ENCODE measurements at regions not wholly inside any gene's neighbourhood (a gene's known extent, or its start where the extent isn't known, plus 50 kb on each side); places are given as distances from the start of the nearest gene placed in this dataset.
"Not testable (repeated sequence)": the region's sequence is repeated elsewhere in the genome, so short reads cannot be mapped to it uniquely, and the experiment has no call there.

DNA sequence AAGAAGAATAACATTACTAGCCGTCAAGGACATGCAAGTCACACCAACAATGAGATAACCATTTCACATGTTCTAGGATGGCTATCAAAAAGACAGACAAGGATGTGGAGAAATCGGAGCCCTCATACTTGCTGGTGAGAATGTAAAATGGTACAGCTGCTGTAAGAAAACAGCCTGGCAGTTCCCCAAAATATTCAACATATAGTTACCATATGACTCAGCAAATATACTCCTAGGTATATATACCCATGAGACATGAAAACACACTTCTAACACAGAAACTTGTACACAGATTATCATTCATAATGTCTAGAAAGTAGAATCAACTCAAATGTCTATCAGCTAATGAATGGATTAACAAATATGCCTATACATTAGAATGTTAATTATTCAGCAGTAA, 105.4 kb upstream of the PCAT7 start:
- H3K9ac ChIP-seq (ENCODE audit: control insufficient read depth, extremely low read depth, insufficient read depth, low read length), result no peak overlapping the region
- no peaks in the 10 kb centered on the region for H3K27me3 ChIP-seq (ENCODE audit: control insufficient read depth, extremely low read depth, insufficient read depth, low read length)
- dilution Hi-C loops (cut with MboI; ENCODE audit: extremely low pct_ligation_motif_present, low sequenced_read_pairs), result no loop called here
- H2AFZ ChIP-seq (ENCODE audit: control insufficient read depth, low read length), result no peak overlapping the region
- TF ChIP-seq, protein P1, sequence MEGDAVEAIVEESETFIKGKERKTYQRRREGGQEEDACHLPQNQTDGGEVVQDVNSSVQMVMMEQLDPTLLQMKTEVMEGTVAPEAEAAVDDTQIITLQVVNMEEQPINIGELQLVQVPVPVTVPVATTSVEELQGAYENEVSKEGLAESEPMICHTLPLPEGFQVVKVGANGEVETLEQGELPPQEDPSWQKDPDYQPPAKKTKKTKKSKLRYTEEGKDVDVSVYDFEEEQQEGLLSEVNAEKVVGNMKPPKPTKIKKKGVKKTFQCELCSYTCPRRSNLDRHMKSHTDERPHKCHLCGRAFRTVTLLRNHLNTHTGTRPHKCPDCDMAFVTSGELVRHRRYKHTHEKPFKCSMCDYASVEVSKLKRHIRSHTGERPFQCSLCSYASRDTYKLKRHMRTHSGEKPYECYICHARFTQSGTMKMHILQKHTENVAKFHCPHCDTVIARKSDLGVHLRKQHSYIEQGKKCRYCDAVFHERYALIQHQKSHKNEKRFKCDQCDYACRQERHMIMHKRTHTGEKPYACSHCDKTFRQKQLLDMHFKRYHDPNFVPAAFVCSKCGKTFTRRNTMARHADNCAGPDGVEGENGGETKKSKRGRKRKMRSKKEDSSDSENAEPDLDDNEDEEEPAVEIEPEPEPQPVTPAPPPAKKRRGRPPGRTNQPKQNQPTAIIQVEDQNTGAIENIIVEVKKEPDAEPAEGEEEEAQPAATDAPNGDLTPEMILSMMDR (optimal IDR thresholded peaks at IDR 0.05 in 1 of 3, IDR thresholded peaks at IDR 0.05 in 1 of 3, conservative IDR thresholded peaks at IDR 0.05 in 1 of 3; ENCODE audit: extremely low read depth in 1 of 3, insufficient read depth in 2 of 3, low read length in 3 of 3), result no peak
- TF ChIP-seq EZH2 (IDR thresholded peaks at IDR 0.05; ENCODE audit: low read length), result no peak
- FAIRE-seq (no peak), DNase-seq (ENCODE audit: low read depth, low spot score) (no peak)
- H3K4me2 ChIP-seq (ENCODE audit: control insufficient read depth, extremely low read depth, insufficient read depth, low read depth, low read length), result no peak overlapping the region
- peaks cover 12 to 31% of the 10 kb centered on the region in 2 experiments for H3K36me3 ChIP-seq (ENCODE audit: control insufficient read depth in 2 of 2, extremely low read depth in 1 of 2, insufficient read depth in 2 of 2, low read length in 2 of 2)
- H3K9me1 ChIP-seq (ENCODE audit: control insufficient read depth, extremely low read depth, insufficient read depth, low read length), result no peaks in the 10 kb centered on the region
- H3K4me3 ChIP-seq (ENCODE audit: control insufficient read depth in 2 of 3, extremely low read depth in 1 of 3, insufficient read depth in 2 of 3, low read depth in 1 of 3, low read length in 3 of 3), result no peak overlapping the region
- no peak overlapping the region for H3K27ac ChIP-seq (ENCODE audit: control insufficient read depth, insufficient read depth, low read length)
- peaks cover 4% of the 10 kb centered on the region for H4K20me1 ChIP-seq (ENCODE audit: control insufficient read depth, extremely low read depth, insufficient read depth, low read length)
- peaks cover 3% of the 10 kb centered on the region for H3K79me2 ChIP-seq (ENCODE audit: control insufficient read depth, insufficient read depth, low read length)
- no peaks in the 10 kb centered on the region for H3K4me1 ChIP-seq (ENCODE audit: control insufficient read depth, extremely low read depth, insufficient read depth, low read length)
- H3K9me3 ChIP-seq (ENCODE audit: control insufficient read depth, low read depth, low read length), result no peaks in the 10 kb centered on the region

DNA sequence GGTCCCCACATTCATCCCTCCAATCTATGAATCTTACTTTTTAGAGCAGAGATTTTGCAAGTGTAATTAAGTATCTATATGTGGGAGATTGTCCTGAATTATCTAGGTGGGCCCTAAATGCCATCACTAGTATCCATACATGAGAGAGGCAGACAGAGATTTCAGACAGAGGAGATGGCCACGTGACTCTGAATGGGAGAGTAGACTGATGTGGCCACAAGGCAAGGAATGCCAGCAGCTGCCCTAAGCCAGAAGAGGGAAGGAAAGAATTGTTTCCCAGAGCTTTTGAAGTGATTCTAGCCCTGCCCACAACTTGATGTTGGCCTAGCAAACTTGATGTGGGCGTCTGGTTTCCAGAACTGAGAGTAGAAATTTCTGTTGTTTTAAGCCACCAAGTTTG, 90.1 kb upstream of the PCAT7 start:
- FAIRE-seq (no peak), DNase-seq (ENCODE audit: low read depth, low spot score) (no peak)
- dilution Hi-C loops (cut with MboI; ENCODE audit: extremely low pct_ligation_motif_present, low sequenced_read_pairs), result no loop called here

DNA sequence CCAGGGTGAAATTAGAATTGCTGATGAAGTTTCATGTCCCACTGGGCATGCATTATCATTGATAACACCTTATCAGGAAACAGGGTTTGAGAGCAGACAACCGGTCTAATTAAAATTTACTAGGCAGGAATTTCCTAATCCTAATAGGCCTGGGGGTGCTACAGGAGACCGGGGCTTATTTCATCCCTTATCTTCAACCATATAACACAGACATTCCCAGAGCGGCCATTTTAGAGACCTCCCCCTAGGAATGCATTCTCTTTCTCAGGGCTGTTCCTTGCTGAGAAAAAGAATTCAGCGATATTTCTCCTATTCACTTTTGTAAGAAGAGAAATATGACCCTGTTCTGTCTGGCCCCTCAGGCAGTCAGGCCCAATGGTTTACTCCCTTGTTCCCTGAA, 82.8 kb upstream of the PCAT7 start:
- H3K4me3 ChIP-seq (ENCODE audit: control insufficient read depth in 2 of 3, extremely low read depth in 1 of 3, insufficient read depth in 2 of 3, low read depth in 1 of 3, low read length in 3 of 3); H4K20me1 ChIP-seq (ENCODE audit: control insufficient read depth, extremely low read depth, insufficient read depth, low read length); H3K9me3 ChIP-seq (ENCODE audit: control insufficient read depth, low read depth, low read length); FAIRE-seq; H2AFZ ChIP-seq (ENCODE audit: control insufficient read depth, low read length); H3K9ac ChIP-seq (ENCODE audit: control insufficient read depth, extremely low read depth, insufficient read depth, low read length); H3K27me3 ChIP-seq (ENCODE audit: control insufficient read depth, extremely low read depth, insufficient read depth, low read length); H3K4me2 ChIP-seq (ENCODE audit: control insufficient read depth, extremely low read depth, insufficient read depth, low read depth, low read length); H3K36me3 ChIP-seq (ENCODE audit: control insufficient read depth in 2 of 2, extremely low read depth in 1 of 2, insufficient read depth in 2 of 2, low read length in 2 of 2); H3K79me2 ChIP-seq (ENCODE audit: control insufficient read depth, insufficient read depth, low read length); DNase-seq (ENCODE audit: low read depth, low spot score); H3K9me1 ChIP-seq (ENCODE audit: control insufficient read depth, extremely low read depth, insufficient read depth, low read length); H3K4me1 ChIP-seq (ENCODE audit: control insufficient read depth, extremely low read depth, insufficient read depth, low read length); dilution Hi-C loops (cut with MboI; ENCODE audit: extremely low pct_ligation_motif_present, low sequenced_read_pairs); H3K27ac ChIP-seq (ENCODE audit: control insufficient read depth, insufficient read depth, low read length): not testable (repeated sequence)

More for the DNA sequence above, 90.1 kb upstream of the PCAT7 start:
- no peaks in the 10 kb centered on the region for H3K4me1 ChIP-seq (ENCODE audit: control insufficient read depth, extremely low read depth, insufficient read depth, low read length)
- no peak overlapping the region for H3K4me2 ChIP-seq (ENCODE audit: control insufficient read depth, extremely low read depth, insufficient read depth, low read depth, low read length)
- no peaks in the 10 kb centered on the region for H3K27me3 ChIP-seq (ENCODE audit: control insufficient read depth, extremely low read depth, insufficient read depth, low read length)
- H3K36me3 ChIP-seq (ENCODE audit: control insufficient read depth in 2 of 2, extremely low read depth in 1 of 2, insufficient read depth in 2 of 2, low read length in 2 of 2), result peaks cover 10 to 14% of the 10 kb centered on the region in 2 experiments
- no peak overlapping the region for H3K27ac ChIP-seq (ENCODE audit: control insufficient read depth, insufficient read depth, low read length)
- H3K4me3 ChIP-seq (ENCODE audit: control insufficient read depth in 2 of 3, extremely low read depth in 1 of 3, insufficient read depth in 2 of 3, low read depth in 1 of 3, low read length in 3 of 3), result no peak overlapping the region
- no peaks in the 10 kb centered on the region for H3K79me2 ChIP-seq (ENCODE audit: control insufficient read depth, insufficient read depth, low read length)
- H2AFZ ChIP-seq (ENCODE audit: control insufficient read depth, low read length), result no peak overlapping the region
- H3K9ac ChIP-seq (ENCODE audit: control insufficient read depth, extremely low read depth, insufficient read depth, low read length), result no peak overlapping the region
- H3K9me1 ChIP-seq (ENCODE audit: control insufficient read depth, extremely low read depth, insufficient read depth, low read length), result no peaks in the 10 kb centered on the region
- H3K9me3 ChIP-seq (ENCODE audit: control insufficient read depth, low read depth, low read length), result no peaks in the 10 kb centered on the region
- no peak for TF ChIP-seq EZH2 (IDR thresholded peaks at IDR 0.05; ENCODE audit: low read length)
- TF ChIP-seq, protein P1 (optimal IDR thresholded peaks at IDR 0.05 in 1 of 3, IDR thresholded peaks at IDR 0.05 in 1 of 3, conservative IDR thresholded peaks at IDR 0.05 in 1 of 3; ENCODE audit: extremely low read depth in 1 of 3, insufficient read depth in 2 of 3, low read length in 3 of 3), result no peak
- H4K20me1 ChIP-seq (ENCODE audit: control insufficient read depth, extremely low read depth, insufficient read depth, low read length), result no peaks in the 10 kb centered on the region

Measured in keratinocyte (primary cell).